GM12872 (cell line): ENCODE measurements at regions not wholly inside any gene's neighbourhood (a gene's known extent, or its start where the extent isn't known, plus 50 kb on each side); places are given as distances from the start of the nearest gene placed in this dataset.

Experiments
- CTCF ChIP-seq: IDR thresholded peaks from 3 replicates; pipeline ENCODE4 v1.5.1; 2011; ENCODE audit warnings: low read depth, mild to moderate bottlenecking, low read length, moderate library complexity; ENCODE audit not compliant: insufficient read depth

DNA sequence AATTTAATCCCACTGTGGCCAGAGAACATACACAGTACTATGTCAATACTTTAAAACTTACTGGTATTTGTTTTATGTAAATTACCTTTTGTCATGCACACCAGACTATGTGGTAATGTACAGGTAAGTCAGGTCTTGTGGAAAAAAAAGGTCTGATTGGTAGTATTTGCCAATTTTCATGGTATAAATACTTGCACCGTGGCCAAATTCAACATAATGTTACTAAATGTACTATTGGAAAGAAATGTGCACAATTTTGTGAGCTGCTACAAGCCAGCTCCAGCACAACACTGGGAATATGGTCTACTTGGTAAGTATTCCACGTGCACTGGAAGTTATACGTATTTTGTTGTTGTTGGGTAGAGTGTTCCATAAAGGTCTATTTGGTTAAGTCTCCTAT is 392.5 kb downstream of the RPS24 start:
- no peak for TF ChIP-seq CTCF

DNA sequence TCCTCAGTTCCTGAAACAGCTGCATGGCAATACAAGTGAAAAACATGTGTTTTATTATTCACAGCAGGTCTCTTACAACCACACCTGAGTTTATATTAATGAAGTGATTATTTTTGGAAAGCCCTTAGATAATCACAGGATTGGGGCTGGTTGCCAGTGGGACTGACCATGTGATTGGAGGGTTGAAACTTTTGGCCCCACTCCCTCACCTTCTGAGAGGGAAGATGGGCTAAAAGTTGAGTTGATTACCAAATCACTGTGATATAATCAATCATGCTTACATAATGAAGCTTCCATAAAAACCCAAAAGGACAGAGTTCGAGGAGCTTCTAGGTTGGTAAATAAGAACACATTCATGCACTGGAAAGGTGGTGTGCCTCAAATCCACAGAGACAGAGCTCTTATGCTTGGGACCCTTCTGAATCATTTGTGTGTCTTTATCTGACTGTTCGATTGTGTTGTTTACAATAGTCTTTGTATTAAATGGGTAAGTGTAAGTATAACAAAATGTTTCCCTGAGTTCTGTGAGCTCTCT is 393.9 kb downstream of the RPS24 start:
- no peak for TF ChIP-seq CTCF

DNA sequence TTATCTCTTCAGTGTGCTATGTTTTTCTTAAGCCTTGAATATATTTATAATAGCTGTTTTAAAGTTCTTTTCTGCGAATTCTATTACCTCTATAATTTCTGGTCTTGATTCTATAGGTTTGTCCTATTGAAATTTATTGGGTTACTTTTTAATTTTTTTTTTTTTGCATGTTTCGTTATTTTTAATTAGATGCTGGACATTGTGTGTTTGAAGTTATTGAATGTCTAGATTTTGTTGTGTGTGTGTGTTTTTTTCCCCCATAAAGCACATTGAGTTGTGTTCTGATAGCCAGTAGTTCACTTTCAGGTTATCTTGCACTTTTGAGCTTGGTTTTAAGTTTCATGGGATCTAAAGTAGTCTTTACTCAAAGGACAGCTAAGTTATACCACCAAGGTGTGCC is 394.9 kb downstream of the RPS24 start:
- TF ChIP-seq CTCF: no peak

DNA sequence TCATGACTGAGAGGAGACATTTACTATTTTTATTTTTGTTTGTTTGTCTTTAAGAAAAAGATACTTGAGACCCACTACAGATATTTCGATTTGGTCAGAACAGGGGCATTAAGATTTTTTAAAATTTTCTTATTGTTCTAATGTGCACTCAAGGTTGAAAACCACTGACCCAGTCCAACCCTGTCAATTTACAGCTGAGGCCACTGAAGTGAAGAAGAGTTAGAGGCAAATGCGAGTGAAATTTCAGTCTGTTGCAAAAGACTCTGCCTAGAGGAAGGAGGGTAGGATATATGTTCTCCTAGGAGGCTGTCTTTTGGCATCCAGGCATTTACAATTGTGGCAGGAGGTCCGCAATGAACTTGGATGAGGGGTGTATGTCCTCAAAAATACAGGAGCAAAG is 396.3 kb downstream of the RPS24 start:
- TF ChIP-seq CTCF: no peak

GRCh38 chr10:78432583-78432982 is 398.9 kb downstream of the RPS24 start:
- TF ChIP-seq CTCF: no peak

GRCh38 chr10:78433076-78433595 is 399.5 kb downstream of the RPS24 start:
- TF ChIP-seq CTCF: no peak

DNA sequence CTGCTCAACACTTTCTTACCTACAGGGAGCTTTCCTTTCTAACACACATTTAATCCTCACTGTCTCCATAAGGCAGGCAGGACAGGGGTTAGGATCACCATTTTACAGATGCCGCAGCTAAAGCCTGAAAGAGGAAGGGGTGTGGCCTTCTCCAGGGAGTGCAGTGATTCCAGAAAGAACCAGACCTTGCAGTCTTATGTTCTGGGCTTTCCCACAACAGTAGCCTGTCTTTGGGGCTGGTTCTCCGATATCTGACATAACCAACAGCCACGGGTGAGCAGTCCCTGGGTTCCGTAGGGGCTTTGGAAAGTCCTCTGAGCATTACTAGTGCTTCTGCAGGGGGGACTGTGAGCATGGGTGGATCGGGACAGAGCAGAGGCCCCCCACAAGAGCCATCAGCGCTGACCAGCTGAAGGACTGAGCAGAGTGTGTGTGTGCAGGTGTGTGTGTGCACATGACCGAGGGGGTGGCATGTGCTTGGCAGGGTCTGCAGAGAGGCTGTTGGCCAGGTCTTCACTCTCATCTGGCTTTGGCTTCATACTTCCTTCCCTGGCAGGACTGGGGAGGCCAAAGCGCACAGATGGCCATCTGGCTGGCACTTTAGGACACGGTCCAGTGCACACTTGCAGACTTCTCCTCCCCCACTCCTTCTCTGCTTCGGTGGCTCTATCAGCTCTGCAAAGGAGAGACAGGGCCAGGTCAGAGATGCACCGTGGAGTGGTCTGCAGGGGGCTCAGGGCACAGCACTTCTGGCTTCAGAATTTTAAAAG is 400.3 kb downstream of the RPS24 start:
- TF ChIP-seq CTCF: no peak
